SK-N-SH treated with all-trans-retinoic acid at 6 μM for 48 hours (cell line): ENCODE measurements at regions not wholly inside any gene's neighbourhood (a gene's known extent, or its start where the extent isn't known, plus 50 kb on each side); places are given as distances from the start of the nearest gene placed in this dataset.

Experiments used
- ATAC-seq: fragments of 200-7000 bp; cut with Tn5 transposase; 3 replicates; pipeline ENCODE4 v1.9.1; 2020; ENCODE audit warnings: mild to moderate bottlenecking, moderate library complexity
- OSR1 ChIP-seq: fragments of 250-450 bp; sonication (Bioruptor Pico); IDR thresholded peaks from 2 replicates; pipeline ENCODE4 v1.8.0; 2022; ENCODE audit warnings: moderate library complexity, mild to moderate bottlenecking, inconsistent platforms
- PATZ1 ChIP-seq: fragments of 250-450 bp; sonication (Bioruptor Pico); IDR thresholded peaks from 2 replicates; pipeline ENCODE4 v1.8.0; 2020; ENCODE audit warnings: mild to moderate bottlenecking, moderate library complexity, borderline replicate concordance
- POU6F1 ChIP-seq: fragments of 250-450 bp; sonication (Bioruptor Pico); IDR thresholded peaks from 2 replicates; pipeline ENCODE4 v1.8.0; 2021; ENCODE audit warnings: low read depth, mild to moderate bottlenecking, moderate library complexity, borderline replicate concordance

GRCh38 chr6:117215353-117216090 is 49.8 kb upstream of the VGLL2 start:
- TF ChIP-seq PATZ1, result no peak
- TF ChIP-seq POU6F1, result no peak
- TF ChIP-seq OSR1 (CRISPR knock-in tag), result no peak
- ATAC-seq, result no peak
